Fibroblast of pulmonary artery (primary cell): ENCODE measurements at regions not wholly inside any gene's neighbourhood (a gene's known extent, or its start where the extent isn't known, plus 50 kb on each side); places are given as distances from the start of the nearest gene placed in this dataset.
A peak's percentile ranks its signal among the peaks of the same experiment; 100 is the strongest.

Source experiments
- DNase-seq: peaks from one replicate; pipeline ENCODE4 v3.0.0-alpha.2; 2010; ENCODE audit warnings: low read depth
- H3K4me3 ChIP-seq: replicated peaks from 2 replicates; pipeline ENCODE4 v1.5.1; 2011; ENCODE audit warnings: low read depth, mild to moderate bottlenecking, control low read depth, low read length, moderate library complexity
- CTCF ChIP-seq: IDR thresholded peaks from 2 replicates; pipeline ENCODE4 v1.5.1; 2011; ENCODE audit warnings: mild to moderate bottlenecking, control low read depth, low read length, inconsistent platforms; ENCODE audit errors: missing control alignments

GRCh38 chr21:18776936-18777335, 373.4 kb upstream of the TMPRSS15 start:
- no peak for DNase-seq
- H3K4me3 ChIP-seq = no peak overlapping the region
- no peak for TF ChIP-seq CTCF

- DNase-seq = no peak
- TF ChIP-seq CTCF = no peak
- H3K4me3 ChIP-seq = no peak overlapping the region
Observed at GRCh38 chr21:18782721-18783120, 379.1 kb upstream of the TMPRSS15 start.

- peak; percentile 13 for TF ChIP-seq CTCF
- peak; percentile 17 for DNase-seq
- no peak overlapping the region for H3K4me3 ChIP-seq
Observed at GRCh38 chr21:18801468-18801867, 397.9 kb upstream of the TMPRSS15 start.

- H3K4me3 ChIP-seq = no peak overlapping the region
- TF ChIP-seq CTCF = no peak
Observed at GRCh38 chr21:18803624-18804023, 400.0 kb upstream of the TMPRSS15 start.

GRCh38 chr21:18810136-18810535, 406.6 kb upstream of the TMPRSS15 start:
- no peak for TF ChIP-seq CTCF

More at GRCh38 chr21:18803624-18804023, 400.0 kb upstream of the TMPRSS15 start:
- DNase-seq = no peak

GRCh38 chr21:18812308-18812707, 408.7 kb upstream of the TMPRSS15 start:
- TF ChIP-seq CTCF = no peak
- no peak for DNase-seq
- H3K4me3 ChIP-seq = no peak overlapping the region

More at GRCh38 chr21:18810136-18810535, 406.6 kb upstream of the TMPRSS15 start:
- peak; percentile 3 for DNase-seq
- H3K4me3 ChIP-seq = no peak overlapping the region

- no peak for TF ChIP-seq CTCF
- H3K4me3 ChIP-seq = no peak overlapping the region
- no peak for DNase-seq
Observed at GRCh38 chr21:18819507-18819906, 415.9 kb upstream of the TMPRSS15 start.
